PC-9 (cell line): ENCODE measurements at regions not wholly inside any gene's neighbourhood (a gene's known extent, or its start where the extent isn't known, plus 50 kb on each side); places are given as distances from the start of the nearest gene placed in this dataset.

Experiments used
- BruUV-seq: library from RNA; stranded (reverse); fragments of 400-500 nt; replicated peaks from 2 replicates; lab custom pipeline; 2021; lab: Mats Ljungman, UMichigan
- CTCF ChIA-PET: fragments of 300-600 bp; sonication (Branson Sonifier 250); formaldehyde crosslinking; loops from one replicate; lab custom pipeline; 2022; ENCODE audit warnings: antibody characterized with exemption; lab: Charles Lee
- POLR2A ChIA-PET: fragments of 300-600 bp; sonication (Branson Sonifier 250); formaldehyde crosslinking; loops from one replicate; lab custom pipeline; 2022; ENCODE audit warnings: antibody characterized with exemption; ENCODE audit not compliant: unreplicated experiment; lab: Charles Lee
- DNase-seq, 2 experiments: peaks; one replicate each; pipeline versions ENCODE4 v3.0.0 to v3.0.0-alpha.2; 2015 to 2022; ENCODE audit warnings: mixed read lengths in 1 of 2
- H2AFZ ChIP-seq: fragments of 200-600 bp; sonication (generic); 2 replicates; pipeline ENCODE4 v1.8.1; 2017; ENCODE audit warnings: antibody characterized with exemption
- H3F3A ChIP-seq: fragments of 200-600 bp; sonication (generic); 2 replicates; pipeline ENCODE4 v1.8.1; 2017; ENCODE audit warnings: antibody characterized with exemption, mild to moderate bottlenecking, low read depth; ENCODE audit not compliant: insufficient read depth
- H3K27ac ChIP-seq: fragments of 200-600 bp; sonication (generic); 2 replicates; pipeline ENCODE4 v1.6.1; 2016; ENCODE audit warnings: mixed run types
- H3K27me3 ChIP-seq: fragments of 200-600 bp; sonication (generic); 2 replicates; pipeline ENCODE4 v1.6.1; 2016; ENCODE audit warnings: low read depth, mixed run types; ENCODE audit not compliant: insufficient read depth
- H3K36me3 ChIP-seq: fragments of 200-600 bp; sonication (generic); 2 replicates; pipeline ENCODE4 v1.6.1; 2016; ENCODE audit warnings: low read depth, mixed run types
- H3K4me1 ChIP-seq: fragments of 200-600 bp; sonication (generic); replicated peaks from 2 replicates; pipeline ENCODE4 v1.6.1; 2016; ENCODE audit warnings: mixed run types; ENCODE audit not compliant: insufficient read depth
- H3K4me2 ChIP-seq: fragments of 200-600 bp; sonication (generic); 2 replicates; pipeline ENCODE4 v1.6.1; 2017; ENCODE audit warnings: mixed run types
- H3K4me3 ChIP-seq: fragments of 200-600 bp; sonication (generic); 2 replicates; pipeline ENCODE4 v1.6.1; 2016; ENCODE audit warnings: mixed run types
- H3K79me2 ChIP-seq: fragments of 200-600 bp; sonication (generic); 2 replicates; pipeline ENCODE4 v1.6.1; 2017; ENCODE audit warnings: low read depth, mixed run types
- H3K9me2 ChIP-seq: fragments of 200-600 bp; sonication (generic); 2 replicates; pipeline ENCODE4 v1.8.1; 2017; ENCODE audit warnings: mild to moderate bottlenecking; ENCODE audit not compliant: insufficient read depth
- H3K9me3 ChIP-seq: fragments of 200-600 bp; sonication (generic); 2 replicates; pipeline ENCODE4 v1.8.1; 2016; ENCODE audit warnings: low read depth; ENCODE audit not compliant: insufficient read depth
- H4K20me1 ChIP-seq: fragments of 200-600 bp; sonication (generic); 2 replicates; pipeline ENCODE4 v1.8.1; 2017; ENCODE audit not compliant: insufficient read depth
- EZH2 ChIP-seq: fragments of 200-600 bp; sonication (generic); IDR thresholded peaks from 2 replicates; pipeline ENCODE4 v1.8.0; 2017; ENCODE audit warnings: antibody characterized with exemption, low read depth
- intact Hi-C: fragments of 100-400 bp; cut with micrococcal nuclease; formaldehyde crosslinking; loops from one replicate; pipeline ENCODE4 v1.10.0; 2022; ENCODE audit not compliant: unreplicated experiment
- TF ChIP-seq, protein P1 (sequence below): fragments of 200-600 bp; sonication (generic); conservative IDR thresholded peaks from 2 replicates; pipeline ENCODE4 v1.6.1; 2017; ENCODE audit warnings: mixed run types, antibody characterized with exemption, mild to moderate bottlenecking, moderate library complexity

DNA sequence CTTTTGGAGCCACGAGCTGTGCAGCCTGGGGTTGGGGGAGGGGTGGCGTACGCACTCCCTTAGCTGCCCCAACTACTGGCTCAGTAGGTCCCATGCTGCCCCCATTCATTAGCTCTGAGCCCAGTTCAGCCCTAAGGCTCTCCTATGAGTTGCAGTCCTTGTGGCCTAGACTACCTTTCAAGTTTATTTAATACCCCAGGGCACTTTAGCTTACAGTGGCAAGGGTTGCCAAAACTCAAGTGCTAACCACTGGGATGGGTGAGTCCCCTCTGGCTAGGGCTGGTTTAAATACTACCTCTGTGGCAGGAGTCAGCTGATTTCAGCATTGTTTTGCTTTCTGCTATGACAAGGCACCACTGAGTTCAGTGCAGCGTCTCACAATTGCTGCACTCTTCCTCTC is 118.2 kb downstream of the ODF2L start:
- Histone ChIP-seq H3F3A (no peaks in the 10 kb centered on the region), H3K4me3 (no peak overlapping the region), H3K4me2 (no peak overlapping the region), H3K9me3 (0 out of 2 replicates have a peak, but pooled peaks cover 3% of the 10 kb centered on the region), H3K36me3 (no peaks in the 10 kb centered on the region), H3K4me1 (no peaks in the 10 kb centered on the region), H4K20me1 (no peaks in the 10 kb centered on the region), H3K79me2 (no peaks in the 10 kb centered on the region), H3K9me2 (no peaks in the 10 kb centered on the region), H2AFZ (no peak overlapping the region), H3K27ac (no peak overlapping the region), H3K27me3 (no peaks in the 10 kb centered on the region)
- BruUV-seq: no TSS peak
- CTCF ChIA-PET: no interaction called here
- intact Hi-C loops: no loop called here
- no peak for DNase-seq
- TF ChIP-seq, protein P1, sequence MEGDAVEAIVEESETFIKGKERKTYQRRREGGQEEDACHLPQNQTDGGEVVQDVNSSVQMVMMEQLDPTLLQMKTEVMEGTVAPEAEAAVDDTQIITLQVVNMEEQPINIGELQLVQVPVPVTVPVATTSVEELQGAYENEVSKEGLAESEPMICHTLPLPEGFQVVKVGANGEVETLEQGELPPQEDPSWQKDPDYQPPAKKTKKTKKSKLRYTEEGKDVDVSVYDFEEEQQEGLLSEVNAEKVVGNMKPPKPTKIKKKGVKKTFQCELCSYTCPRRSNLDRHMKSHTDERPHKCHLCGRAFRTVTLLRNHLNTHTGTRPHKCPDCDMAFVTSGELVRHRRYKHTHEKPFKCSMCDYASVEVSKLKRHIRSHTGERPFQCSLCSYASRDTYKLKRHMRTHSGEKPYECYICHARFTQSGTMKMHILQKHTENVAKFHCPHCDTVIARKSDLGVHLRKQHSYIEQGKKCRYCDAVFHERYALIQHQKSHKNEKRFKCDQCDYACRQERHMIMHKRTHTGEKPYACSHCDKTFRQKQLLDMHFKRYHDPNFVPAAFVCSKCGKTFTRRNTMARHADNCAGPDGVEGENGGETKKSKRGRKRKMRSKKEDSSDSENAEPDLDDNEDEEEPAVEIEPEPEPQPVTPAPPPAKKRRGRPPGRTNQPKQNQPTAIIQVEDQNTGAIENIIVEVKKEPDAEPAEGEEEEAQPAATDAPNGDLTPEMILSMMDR: no peak
- TF ChIP-seq EZH2: no peak
- POLR2A ChIA-PET: no interaction called here

DNA sequence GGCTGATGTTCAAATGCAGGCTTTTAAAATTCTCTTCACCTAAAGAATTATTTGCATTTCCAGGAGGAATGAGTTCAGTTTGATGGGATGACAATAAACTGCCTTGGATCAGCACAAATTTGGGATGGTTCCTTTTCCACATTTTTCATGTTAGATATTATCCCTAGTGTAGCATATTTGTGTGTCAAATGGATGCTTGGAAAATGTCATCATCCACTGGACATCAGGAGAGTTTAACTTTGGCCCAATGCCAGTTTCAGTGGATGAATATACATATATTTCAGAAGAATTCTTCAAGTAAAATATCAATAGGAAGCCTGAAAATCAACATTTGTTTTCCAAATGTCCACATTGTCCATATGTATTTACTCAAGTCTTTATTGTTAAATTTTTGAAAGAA is 116.5 kb upstream of the COL24A1 start:
- no peaks in the 10 kb centered on the region for H3K27me3 ChIP-seq
- no peaks in the 10 kb centered on the region for H3K4me1 ChIP-seq
- H3K27ac ChIP-seq: no peak overlapping the region
- no peaks in the 10 kb centered on the region for H3K36me3 ChIP-seq
- no peaks in the 10 kb centered on the region for H3F3A ChIP-seq
- no peaks in the 10 kb centered on the region for H4K20me1 ChIP-seq
- no TSS peak for BruUV-seq
- H3K4me2 ChIP-seq: no peak overlapping the region
- no peaks in the 10 kb centered on the region for H3K9me3 ChIP-seq
- CTCF ChIA-PET: no interaction called here
- TF ChIP-seq, protein P1: no peak
- TF ChIP-seq EZH2: no peak
- POLR2A ChIA-PET: no interaction called here
- no peak for DNase-seq
- no peaks in the 10 kb centered on the region for H3K9me2 ChIP-seq
- no peak overlapping the region for H2AFZ ChIP-seq
- intact Hi-C loops: no loop called here
- H3K79me2 ChIP-seq: no peaks in the 10 kb centered on the region
- H3K4me3 ChIP-seq: no peak overlapping the region

DNA sequence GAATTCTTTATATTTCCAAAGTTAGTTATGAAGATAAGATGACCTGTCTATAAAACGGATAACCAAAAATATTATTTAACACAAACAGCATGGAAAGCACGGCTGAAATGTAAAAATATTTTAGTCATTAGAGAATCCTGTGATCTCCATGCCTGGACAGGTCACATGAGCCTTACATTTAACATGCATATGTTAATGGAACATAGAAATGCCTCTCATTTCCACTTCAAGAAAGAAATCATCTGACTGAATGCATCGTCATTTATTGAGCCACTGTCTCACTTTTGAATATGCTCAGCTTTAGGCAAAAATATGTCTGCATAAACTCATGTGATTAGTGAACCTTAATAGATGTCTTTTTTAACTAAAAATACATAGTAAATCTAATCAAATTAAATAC is 115.5 kb upstream of the COL24A1 start:
- BruUV-seq: no TSS peak
- TF ChIP-seq, protein P1: no peak
- TF ChIP-seq EZH2: no peak

More for the DNA sequence above, 115.5 kb upstream of the COL24A1 start:
- CTCF ChIA-PET: no interaction called here
- H3K9me2 ChIP-seq: no peaks in the 10 kb centered on the region
- no peak overlapping the region for H2AFZ ChIP-seq
- no peaks in the 10 kb centered on the region for H3K4me1 ChIP-seq
- H3K27me3 ChIP-seq: no peaks in the 10 kb centered on the region
- H3K4me2 ChIP-seq: no peak overlapping the region
- H3K9me3 ChIP-seq: no peaks in the 10 kb centered on the region
- no peaks in the 10 kb centered on the region for H3K79me2 ChIP-seq
- H3K27ac ChIP-seq: no peak overlapping the region
- intact Hi-C loops: no loop called here
- no peaks in the 10 kb centered on the region for H3F3A ChIP-seq
- no peak overlapping the region for H3K4me3 ChIP-seq
- no peak for DNase-seq
- no peaks in the 10 kb centered on the region for H4K20me1 ChIP-seq
- POLR2A ChIA-PET: no interaction called here
- no peaks in the 10 kb centered on the region for H3K36me3 ChIP-seq
